ENCODE measurements at regions not wholly inside any gene's neighbourhood (a gene's known extent, or its start where the extent isn't known, plus 50 kb on each side); places are given as distances from the start of the nearest gene placed in this dataset.

DNA sequence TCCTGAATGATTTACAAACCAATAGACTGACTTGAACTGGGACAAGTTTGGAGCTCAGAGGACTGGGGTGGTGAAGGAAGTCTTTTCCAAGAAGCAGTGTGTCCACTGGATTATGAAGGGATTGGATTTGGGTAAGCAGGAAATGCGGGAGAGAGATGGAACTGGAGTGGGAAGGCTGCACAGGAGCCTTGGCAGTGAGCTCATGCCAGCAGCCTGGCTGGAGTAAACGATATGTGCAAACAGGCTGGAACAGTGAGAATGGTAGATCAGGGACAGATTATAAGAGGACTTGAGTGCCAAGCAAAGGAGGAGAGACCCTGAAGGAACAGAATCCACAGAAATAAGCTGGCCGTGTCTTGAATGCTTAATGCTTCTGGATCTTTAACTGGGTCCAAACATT is 121.9 kb upstream of the GATA6 start:
- TF ChIP-seq, protein P1, sequence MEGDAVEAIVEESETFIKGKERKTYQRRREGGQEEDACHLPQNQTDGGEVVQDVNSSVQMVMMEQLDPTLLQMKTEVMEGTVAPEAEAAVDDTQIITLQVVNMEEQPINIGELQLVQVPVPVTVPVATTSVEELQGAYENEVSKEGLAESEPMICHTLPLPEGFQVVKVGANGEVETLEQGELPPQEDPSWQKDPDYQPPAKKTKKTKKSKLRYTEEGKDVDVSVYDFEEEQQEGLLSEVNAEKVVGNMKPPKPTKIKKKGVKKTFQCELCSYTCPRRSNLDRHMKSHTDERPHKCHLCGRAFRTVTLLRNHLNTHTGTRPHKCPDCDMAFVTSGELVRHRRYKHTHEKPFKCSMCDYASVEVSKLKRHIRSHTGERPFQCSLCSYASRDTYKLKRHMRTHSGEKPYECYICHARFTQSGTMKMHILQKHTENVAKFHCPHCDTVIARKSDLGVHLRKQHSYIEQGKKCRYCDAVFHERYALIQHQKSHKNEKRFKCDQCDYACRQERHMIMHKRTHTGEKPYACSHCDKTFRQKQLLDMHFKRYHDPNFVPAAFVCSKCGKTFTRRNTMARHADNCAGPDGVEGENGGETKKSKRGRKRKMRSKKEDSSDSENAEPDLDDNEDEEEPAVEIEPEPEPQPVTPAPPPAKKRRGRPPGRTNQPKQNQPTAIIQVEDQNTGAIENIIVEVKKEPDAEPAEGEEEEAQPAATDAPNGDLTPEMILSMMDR (IDR thresholded peaks at IDR 0.05) = no peak
- no peak for TF ChIP-seq EP300 (IDR thresholded peaks at IDR 0.05)
